ENCODE measurements at regions not wholly inside any gene's neighbourhood (a gene's known extent, or its start where the extent isn't known, plus 50 kb on each side); places are given as distances from the start of the nearest gene placed in this dataset.

DNA sequence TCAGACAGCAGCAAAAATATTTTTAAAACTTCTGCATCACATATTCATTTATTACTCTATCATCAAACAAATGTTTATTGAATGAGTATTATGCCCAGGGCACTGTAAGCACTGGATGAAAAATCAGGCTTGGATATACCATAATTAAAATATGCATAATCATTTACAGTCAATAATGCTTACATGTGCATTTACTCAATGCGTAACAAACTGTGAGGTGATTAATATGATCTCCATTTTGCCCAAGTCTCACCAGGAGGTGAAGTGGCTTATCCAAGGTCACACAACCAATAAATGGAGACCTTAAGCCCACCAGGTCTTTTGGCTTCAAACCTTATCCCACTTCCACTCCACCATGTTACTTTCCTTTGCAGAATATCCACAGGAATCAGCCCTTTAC, 117.3 kb upstream of the SLC24A5 start:
- no peak for DNase-seq (ENCODE audit: low read depth)
- no peak overlapping the region for H3K4me3 ChIP-seq (ENCODE audit: low read length)
- no peak for TF ChIP-seq CTCF (conservative IDR thresholded peaks at IDR 0.05; ENCODE audit: low read length)

DNA sequence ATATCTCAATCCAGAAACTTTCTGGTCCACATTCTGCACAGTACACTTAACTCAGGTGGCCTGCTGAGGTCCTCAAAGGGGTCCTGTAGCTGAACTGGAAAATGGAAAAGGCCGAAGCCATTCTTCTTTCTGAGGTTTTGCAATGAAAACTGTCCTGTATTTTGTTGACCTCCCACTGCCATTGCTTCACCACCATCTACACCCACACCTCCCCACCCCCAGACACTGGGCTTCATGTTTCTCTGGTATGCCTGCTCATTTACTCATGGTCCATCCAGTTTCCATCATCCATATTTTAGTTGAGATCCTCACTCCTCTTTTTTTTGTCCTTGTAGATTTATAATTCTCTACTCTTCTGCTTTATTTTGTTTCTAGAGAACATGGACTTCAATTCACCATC, 115.7 kb upstream of the SLC24A5 start:
- H3K4me3 ChIP-seq (ENCODE audit: low read length): no peak overlapping the region
- DNase-seq (ENCODE audit: low read depth): no peak

GRCh38 chr15:48006031-48006511, 114.7 kb upstream of the SLC24A5 start:
- DNase-seq (ENCODE audit: low read depth): peak; percentile 22
- H3K4me3 ChIP-seq (ENCODE audit: low read length): no peak overlapping the region
- TF ChIP-seq CTCF (conservative IDR thresholded peaks at IDR 0.05; ENCODE audit: low read length): no peak

More for the DNA sequence above, 115.7 kb upstream of the SLC24A5 start:
- no peak for TF ChIP-seq CTCF (conservative IDR thresholded peaks at IDR 0.05; ENCODE audit: low read length)

GRCh38 chr15:48010316-48010715, 110.5 kb upstream of the SLC24A5 start:
- TF ChIP-seq CTCF (conservative IDR thresholded peaks at IDR 0.05; ENCODE audit: low read length): no peak
- no peak overlapping the region for H3K4me3 ChIP-seq (ENCODE audit: low read length)
- DNase-seq (ENCODE audit: low read depth): no peak

DNA sequence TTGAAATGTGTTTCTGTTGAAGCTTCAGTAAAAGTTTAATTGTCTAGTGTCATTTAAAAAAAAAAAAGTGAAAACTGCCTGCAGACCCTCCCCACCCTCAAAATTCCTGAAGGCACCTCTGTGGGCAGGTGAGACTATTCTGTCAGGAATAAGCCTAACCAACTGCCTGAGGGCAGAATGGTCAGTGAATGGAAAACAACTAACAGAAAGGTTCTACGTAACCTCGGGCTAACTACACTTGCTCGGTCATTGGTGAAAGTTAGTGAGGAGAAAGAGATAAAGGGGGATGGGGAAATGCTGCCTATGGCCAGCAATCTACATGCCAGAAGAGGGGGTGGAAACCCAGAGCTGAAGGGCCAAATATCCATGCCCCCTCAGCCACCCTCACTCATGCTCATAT, 108.6 kb upstream of the SLC24A5 start:
- TF ChIP-seq CTCF (conservative IDR thresholded peaks at IDR 0.05; ENCODE audit: low read length): no peak
- DNase-seq (ENCODE audit: low read depth): no peak
- no peak overlapping the region for H3K4me3 ChIP-seq (ENCODE audit: low read length)

- H3K4me3 ChIP-seq (ENCODE audit: low read length): no peak overlapping the region
- TF ChIP-seq CTCF (conservative IDR thresholded peaks at IDR 0.05; ENCODE audit: low read length): no peak
- DNase-seq (ENCODE audit: low read depth): no peak
These were observed 103.9 kb upstream of the SLC24A5 start for GRCh38 chr15:48016865-48017264.

GRCh38 chr15:48017747-48018146, 103.0 kb upstream of the SLC24A5 start:
- DNase-seq (ENCODE audit: low read depth): no peak
- TF ChIP-seq CTCF (conservative IDR thresholded peaks at IDR 0.05; ENCODE audit: low read length): no peak

More at GRCh38 chr15:48017747-48018146, 103.0 kb upstream of the SLC24A5 start:
- H3K4me3 ChIP-seq (ENCODE audit: low read length): no peak overlapping the region

Data from AG10803 (cell line).